ENCODE measurements at regions not wholly inside any gene's neighbourhood (a gene's known extent, or its start where the extent isn't known, plus 50 kb on each side); places are given as distances from the start of the nearest gene placed in this dataset.
"Not testable (repeated sequence)": the region's sequence is repeated elsewhere in the genome, so short reads cannot be mapped to it uniquely, and the experiment has no call there.

- H3K27me3 Mint-ChIP-seq, result no peaks in the 10 kb centered on the region
- no peak overlapping the region for H3K4me3 Mint-ChIP-seq
- no peak overlapping the region for H3K27ac Mint-ChIP-seq
- peaks cover 2% of the 10 kb centered on the region for H3K36me3 Mint-ChIP-seq
- DNase-seq, result no peak
- H3K4me1 Mint-ChIP-seq, result no peaks in the 10 kb centered on the region
- H3K9me3 Mint-ChIP-seq, result peaks cover 2% of the 10 kb centered on the region
Measured at GRCh38 chr10:22803261-22803885, 89.0 kb upstream of the PIP4K2A start.

GRCh38 chr10:22801785-22802184 lies 87.4 kb upstream of the PIP4K2A start:
- Mint-ChIP-seq H3K36me3 (peaks cover 2% of the 10 kb centered on the region), H3K27ac (no peak overlapping the region), H3K9me3 (peaks cover 2% of the 10 kb centered on the region), H3K4me1 (no peaks in the 10 kb centered on the region), H3K4me3 (no peak overlapping the region), H3K27me3 (no peaks in the 10 kb centered on the region)
- no peak for DNase-seq

- H3K27ac Mint-ChIP-seq, H3K4me3 Mint-ChIP-seq, H3K4me1 Mint-ChIP-seq, H3K36me3 Mint-ChIP-seq, H3K27me3 Mint-ChIP-seq, H3K9me3 Mint-ChIP-seq, DNase-seq: not testable (repeated sequence)
Measured at GRCh38 chr10:22797796-22798195, 83.4 kb upstream of the PIP4K2A start.

DNA sequence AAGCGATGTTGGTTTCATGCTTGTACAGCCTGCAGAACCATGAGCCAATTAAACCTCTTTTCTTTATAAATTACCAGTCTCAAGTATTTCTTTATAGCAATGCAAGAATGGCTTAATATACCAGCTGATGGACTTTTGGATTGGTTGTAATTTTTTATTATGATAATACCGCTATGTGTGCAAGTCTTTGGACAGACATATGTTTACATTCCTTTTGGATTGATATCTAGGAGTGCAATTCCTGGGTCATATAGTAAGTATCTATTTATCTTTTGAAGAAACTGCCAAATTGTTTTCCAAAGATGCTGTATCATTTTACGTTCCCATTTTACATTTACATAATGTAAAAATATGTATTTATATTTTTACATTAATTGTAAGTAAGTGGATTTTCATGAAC lies 81.2 kb upstream of the PIP4K2A start:
- Mint-ChIP-seq H3K27ac (no peak overlapping the region), H3K4me1 (no peaks in the 10 kb centered on the region), H3K27me3 (no peaks in the 10 kb centered on the region), H3K9me3 (peaks cover 2% of the 10 kb centered on the region), H3K4me3 (no peak overlapping the region), H3K36me3 (peaks cover 2% of the 10 kb centered on the region)
- no peak for DNase-seq

DNA sequence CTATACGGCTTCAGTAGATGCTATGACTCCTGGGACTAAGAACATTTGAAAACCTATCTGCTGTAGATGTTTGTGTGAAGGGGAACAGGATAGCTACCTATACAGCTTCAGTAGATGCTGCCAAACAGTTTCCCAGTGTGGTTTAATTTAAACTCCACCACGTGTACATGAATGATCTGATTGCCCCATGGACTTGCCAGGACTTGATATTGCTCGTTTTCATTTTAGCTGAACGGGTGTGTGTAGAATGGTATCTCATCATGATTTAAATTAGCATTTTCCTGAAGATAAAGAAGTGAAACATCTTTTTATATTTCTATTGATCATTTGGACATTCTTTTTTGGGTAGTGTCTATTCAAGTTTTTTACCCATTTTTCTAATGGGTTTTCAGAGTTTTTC lies 77.8 kb upstream of the PIP4K2A start:
- no peak overlapping the region for H3K27ac Mint-ChIP-seq
- H3K4me3 Mint-ChIP-seq, result no peak overlapping the region
- H3K9me3 Mint-ChIP-seq, result peaks cover 6% of the 10 kb centered on the region
- H3K27me3 Mint-ChIP-seq, result peaks cover 4% of the 10 kb centered on the region
- no peak for DNase-seq
- peaks cover 5% of the 10 kb centered on the region for H3K36me3 Mint-ChIP-seq
- H3K4me1 Mint-ChIP-seq, result no peaks in the 10 kb centered on the region

DNA sequence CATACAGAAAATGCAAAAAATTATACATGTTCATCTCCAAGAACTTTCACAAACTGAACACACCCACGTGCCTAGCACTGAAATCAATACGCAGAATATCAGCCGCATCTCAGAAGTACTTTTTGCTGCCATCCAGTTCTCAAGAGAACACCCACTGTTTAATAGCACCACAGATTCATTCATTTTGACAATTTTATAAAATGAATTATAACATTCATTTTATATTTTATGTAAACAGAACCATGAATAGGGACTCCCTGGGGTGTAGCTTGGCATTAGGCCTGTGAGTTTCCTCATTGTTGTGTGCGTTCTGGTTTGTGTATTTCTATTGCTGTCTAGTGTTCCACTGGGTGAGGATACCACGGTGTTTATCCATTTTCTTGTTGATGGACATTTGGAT lies 77.3 kb upstream of the PIP4K2A start:
- H3K27ac Mint-ChIP-seq, result no peak overlapping the region
- H3K9me3 Mint-ChIP-seq, result peaks cover 6% of the 10 kb centered on the region
- DNase-seq, result no peak
- no peaks in the 10 kb centered on the region for H3K4me1 Mint-ChIP-seq
- H3K36me3 Mint-ChIP-seq, result peaks cover 5% of the 10 kb centered on the region
- H3K4me3 Mint-ChIP-seq, result no peak overlapping the region
- peaks cover 4% of the 10 kb centered on the region for H3K27me3 Mint-ChIP-seq

GRCh38 chr10:22784668-22785067 lies 70.3 kb upstream of the PIP4K2A start:
- Mint-ChIP-seq H3K27ac (no peak overlapping the region), H3K27me3 (peaks cover 4% of the 10 kb centered on the region)
- DNase-seq, result no peak

DNA sequence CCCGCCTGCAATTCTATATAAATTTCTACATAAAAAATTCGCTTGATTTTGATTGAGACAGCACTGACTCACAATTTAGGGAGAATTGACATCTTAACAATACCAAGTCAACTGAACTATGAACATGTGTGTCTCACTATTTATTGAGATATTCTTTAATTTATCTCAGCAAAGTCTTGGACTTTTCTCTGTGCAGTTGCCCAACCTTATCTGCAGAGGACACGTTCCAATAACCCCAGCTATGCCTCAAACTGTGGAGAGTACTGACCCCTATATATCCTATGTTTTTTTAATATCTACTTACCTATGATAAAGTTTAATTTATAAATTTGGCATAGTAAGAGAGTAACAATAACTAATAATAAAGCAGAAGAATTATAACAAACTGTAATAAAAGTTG lies 69.4 kb upstream of the PIP4K2A start:
- H3K27me3 Mint-ChIP-seq, result no peaks in the 10 kb centered on the region

More at GRCh38 chr10:22784668-22785067, 70.3 kb upstream of the PIP4K2A start:
- Mint-ChIP-seq H3K4me3 (no peak overlapping the region), H3K9me3 (peaks cover 4% of the 10 kb centered on the region), H3K36me3 (peaks cover 4% of the 10 kb centered on the region), H3K4me1 (no peaks in the 10 kb centered on the region)

DNA sequence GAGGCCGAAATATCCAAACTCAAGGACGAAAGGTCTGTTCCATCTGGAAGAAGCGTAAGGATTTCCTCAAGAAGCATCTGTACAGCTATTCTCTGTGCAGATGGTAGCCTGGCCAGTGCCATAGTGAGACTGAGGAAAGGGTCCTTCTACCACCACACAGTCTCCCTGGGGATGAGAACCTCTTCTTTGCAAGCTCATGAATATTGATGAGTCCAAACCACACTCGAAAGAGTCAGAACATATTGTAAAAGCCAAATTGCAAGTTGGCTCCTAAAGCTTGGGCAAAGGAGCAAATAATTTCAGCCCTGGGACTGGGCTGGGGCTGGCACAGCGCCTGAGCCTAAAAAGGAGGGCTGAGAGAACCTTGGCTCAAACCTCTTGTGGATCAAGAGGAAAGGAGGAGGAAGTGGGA lies 66.1 kb upstream of the PIP4K2A start:
- Mint-ChIP-seq H3K36me3 (peaks cover 8% of the 10 kb centered on the region), H3K4me1 (peaks cover 5% of the 10 kb centered on the region), H3K27me3 (no peaks in the 10 kb centered on the region), H3K4me3 (no peak overlapping the region), H3K9me3 (peaks cover 9% of the 10 kb centered on the region), H3K27ac (no peak overlapping the region)
- no peak for DNase-seq

More for the DNA sequence above, 69.4 kb upstream of the PIP4K2A start:
- Mint-ChIP-seq H3K4me3 (no peak overlapping the region), H3K9me3 (no peaks in the 10 kb centered on the region), H3K27ac (no peak overlapping the region), H3K36me3 (peaks cover 2% of the 10 kb centered on the region), H3K4me1 (peaks cover 3% of the 10 kb centered on the region)
- DNase-seq, result no peak

DNA sequence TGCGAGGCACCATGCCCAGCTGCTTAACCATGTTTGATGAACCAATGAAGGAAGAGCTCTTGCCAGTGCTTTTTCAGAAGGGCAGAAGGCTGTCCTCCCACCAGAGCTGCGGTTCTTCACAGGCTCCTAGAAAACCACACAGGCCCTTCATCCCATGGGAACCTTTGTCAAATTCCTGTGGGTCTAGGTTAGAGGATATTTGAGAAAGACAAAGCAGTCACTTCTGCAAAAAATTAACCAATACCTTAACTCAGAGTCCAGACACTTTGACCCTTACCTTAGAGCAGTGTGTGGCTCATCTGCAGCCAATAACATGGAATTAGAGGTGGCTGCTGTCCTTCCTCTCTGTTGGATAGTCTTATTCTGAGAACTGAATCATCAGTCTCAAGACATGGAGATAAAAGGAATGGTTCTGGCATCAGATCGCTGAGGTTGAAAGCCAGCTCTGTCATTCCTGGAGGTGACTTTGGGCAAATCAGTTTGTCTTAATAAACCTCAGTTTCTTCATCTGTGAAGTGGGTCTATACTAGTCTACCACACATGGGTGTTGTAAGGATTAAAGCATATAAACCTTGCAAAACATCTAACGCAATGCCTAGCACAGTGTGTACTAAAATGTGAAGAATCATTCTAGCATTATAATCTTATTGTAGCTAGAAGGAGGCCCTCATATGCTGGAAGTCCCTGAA lies 65.1 kb upstream of the PIP4K2A start:
- Mint-ChIP-seq H3K27ac (no peak overlapping the region), H3K9me3 (peaks cover 9% of the 10 kb centered on the region), H3K27me3 (no peaks in the 10 kb centered on the region), H3K4me3 (no peak overlapping the region), H3K36me3 (peaks cover 8% of the 10 kb centered on the region), H3K4me1 (peaks cover 5% of the 10 kb centered on the region)
- no peak for DNase-seq

GRCh38 chr10:22774102-22774501 lies 59.7 kb upstream of the PIP4K2A start:
- Mint-ChIP-seq H3K27me3 (no peaks in the 10 kb centered on the region), H3K4me1 (peaks cover 5% of the 10 kb centered on the region), H3K4me3 (no peak overlapping the region), H3K36me3 (peaks cover 8% of the 10 kb centered on the region), H3K27ac (no peak overlapping the region), H3K9me3 (peaks cover 16% of the 10 kb centered on the region)
- DNase-seq, result no peak

GRCh38 chr10:22771631-22772030 lies 57.3 kb upstream of the PIP4K2A start:
- not testable (repeated sequence) for H3K27me3 Mint-ChIP-seq, DNase-seq, H3K4me3 Mint-ChIP-seq, H3K4me1 Mint-ChIP-seq, H3K36me3 Mint-ChIP-seq, H3K27ac Mint-ChIP-seq
- peaks cover 16% of the 10 kb centered on the region for H3K9me3 Mint-ChIP-seq

DNA sequence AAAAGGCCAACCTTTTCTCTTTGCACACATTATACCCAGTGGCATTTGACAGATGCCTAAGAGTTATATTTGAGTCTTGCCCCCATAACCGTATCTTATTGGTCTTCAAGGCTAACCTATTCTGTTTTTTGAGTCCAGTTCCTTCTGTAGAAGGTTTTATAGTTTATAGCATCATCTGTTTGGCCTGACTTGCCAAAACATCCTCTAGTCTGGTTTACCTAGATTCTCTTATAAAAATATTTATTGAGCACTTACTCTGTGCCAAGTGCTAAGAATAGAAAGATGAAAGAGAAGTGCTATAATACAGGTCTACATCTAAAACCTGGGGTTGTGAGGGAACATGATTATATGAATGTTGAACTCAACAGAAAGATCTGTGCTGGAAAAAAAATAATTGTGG lies 55.9 kb upstream of the PIP4K2A start:
- H3K4me3 Mint-ChIP-seq, result no peak overlapping the region

GRCh38 chr10:22767859-22768258 lies 53.5 kb upstream of the PIP4K2A start:
- no peak for DNase-seq
- H3K9me3 Mint-ChIP-seq, result peaks cover 12% of the 10 kb centered on the region
- no peak overlapping the region for H3K27ac Mint-ChIP-seq
- peaks cover 3% of the 10 kb centered on the region for H3K4me1 Mint-ChIP-seq
- no peaks in the 10 kb centered on the region for H3K27me3 Mint-ChIP-seq
- no peak overlapping the region for H3K4me3 Mint-ChIP-seq
- no peaks in the 10 kb centered on the region for H3K36me3 Mint-ChIP-seq

More for the DNA sequence above, 55.9 kb upstream of the PIP4K2A start:
- no peak for DNase-seq
- Mint-ChIP-seq H3K4me1 (peaks cover 3% of the 10 kb centered on the region), H3K36me3 (no peaks in the 10 kb centered on the region), H3K9me3 (peaks cover 12% of the 10 kb centered on the region), H3K27ac (no peak overlapping the region), H3K27me3 (no peaks in the 10 kb centered on the region)

DNA sequence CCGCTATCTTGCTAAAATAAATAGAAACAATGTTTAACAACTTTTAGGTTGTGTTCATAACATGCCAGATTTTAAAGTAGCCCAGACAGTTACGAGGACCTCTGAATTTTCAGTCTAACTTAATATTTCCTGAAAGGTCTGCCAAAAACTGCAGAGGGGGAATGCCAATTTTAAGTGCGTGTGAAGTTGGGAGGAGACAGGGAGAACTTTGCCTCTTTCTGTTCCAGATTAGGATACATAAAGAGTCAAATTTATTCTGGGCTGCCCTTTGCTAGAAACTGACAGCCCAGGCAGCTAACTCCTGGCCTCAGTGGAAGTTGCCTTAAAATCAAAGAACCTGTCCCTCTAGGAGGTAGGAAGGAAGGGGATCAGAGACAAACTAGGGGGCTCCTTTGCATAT lies 52.3 kb upstream of the PIP4K2A start:
- Mint-ChIP-seq H3K27me3 (no peaks in the 10 kb centered on the region), H3K4me1 (peaks cover 3% of the 10 kb centered on the region), H3K4me3 (no peak overlapping the region), H3K9me3 (peaks cover 11% of the 10 kb centered on the region), H3K27ac (no peak overlapping the region), H3K36me3 (no peaks in the 10 kb centered on the region)
- DNase-seq, result no peak
